GM18499 (cell line): ENCODE measurements at regions not wholly inside any gene's neighbourhood (a gene's known extent, or its start where the extent isn't known, plus 50 kb on each side); places are given as distances from the start of the nearest gene placed in this dataset.

Experiments
- ATAC-seq: cut with Tn5 transposase; IDR thresholded peaks from one replicate; pipeline ENCODE4 v1.9.1; 2021; ENCODE audit warnings: moderate number of reproducible peaks; ENCODE audit not compliant: insufficient read depth, unreplicated experiment

DNA sequence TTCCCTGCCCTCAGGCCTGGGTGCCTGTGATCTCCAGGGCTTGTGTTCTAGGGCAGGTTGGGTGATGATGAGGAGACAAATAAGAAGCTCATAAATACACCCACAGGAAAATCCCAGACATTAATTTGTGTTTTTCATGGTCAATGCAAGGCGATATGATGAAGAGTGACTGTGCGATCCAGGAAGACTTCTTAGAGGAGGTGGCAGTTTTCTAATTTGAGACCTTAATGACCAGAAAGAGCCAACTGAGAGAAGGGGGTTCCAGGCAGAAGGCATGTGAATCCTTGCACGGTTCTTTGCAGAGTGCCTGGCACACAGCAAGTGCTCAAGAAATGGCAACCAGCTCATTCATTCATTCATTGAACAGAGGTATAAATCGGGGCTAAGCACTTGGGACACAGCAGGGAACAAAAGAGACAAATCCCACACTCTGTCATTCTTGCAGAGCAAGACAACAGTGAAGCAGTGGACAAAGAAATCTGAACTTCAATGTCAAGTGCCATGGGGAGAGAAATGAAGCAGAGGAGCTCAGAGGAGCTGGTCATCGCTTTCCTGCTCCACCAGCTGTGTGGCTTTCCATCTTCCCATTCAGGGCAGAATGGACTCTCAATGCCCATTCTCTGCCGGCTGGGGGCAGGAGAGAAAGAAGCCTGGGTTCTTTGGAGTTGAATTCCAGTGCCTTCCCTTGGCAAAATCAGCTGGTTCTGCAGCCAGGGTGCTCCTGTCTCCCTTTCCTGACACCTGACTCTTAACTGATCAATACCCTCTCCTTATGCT, 128.3 kb downstream of the AACS start:
- ATAC-seq = no peak

DNA sequence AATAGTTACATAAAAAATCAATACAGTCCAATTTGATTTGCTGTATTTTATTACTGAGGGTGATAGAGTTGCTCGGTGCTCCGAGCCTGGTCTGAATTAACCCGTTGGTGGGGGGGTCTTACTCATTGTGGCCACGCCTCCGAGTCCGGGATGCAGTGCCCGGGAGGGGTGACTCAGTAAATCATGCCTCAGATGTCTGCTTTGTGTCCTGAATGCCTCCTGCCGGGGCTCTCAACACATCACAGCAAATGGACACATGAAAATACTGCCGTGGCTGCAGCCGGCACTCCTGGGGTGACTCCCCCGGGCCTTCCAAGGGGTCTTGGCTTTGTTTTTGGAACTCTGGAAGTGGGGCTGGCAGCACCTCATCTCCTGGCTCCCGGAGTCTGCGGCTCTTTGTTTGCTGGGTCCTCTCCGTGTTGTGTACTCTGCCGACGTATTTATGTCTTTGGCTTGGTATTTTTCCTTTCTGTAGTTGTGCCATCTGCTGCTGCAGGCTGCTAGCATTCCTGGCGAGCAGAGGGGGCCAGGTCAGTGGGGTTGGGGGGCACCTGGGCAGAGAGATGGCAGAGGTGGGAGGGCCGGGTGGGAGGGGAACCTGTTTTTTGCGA, 129.0 kb downstream of the AACS start:
- no peak for ATAC-seq

DNA sequence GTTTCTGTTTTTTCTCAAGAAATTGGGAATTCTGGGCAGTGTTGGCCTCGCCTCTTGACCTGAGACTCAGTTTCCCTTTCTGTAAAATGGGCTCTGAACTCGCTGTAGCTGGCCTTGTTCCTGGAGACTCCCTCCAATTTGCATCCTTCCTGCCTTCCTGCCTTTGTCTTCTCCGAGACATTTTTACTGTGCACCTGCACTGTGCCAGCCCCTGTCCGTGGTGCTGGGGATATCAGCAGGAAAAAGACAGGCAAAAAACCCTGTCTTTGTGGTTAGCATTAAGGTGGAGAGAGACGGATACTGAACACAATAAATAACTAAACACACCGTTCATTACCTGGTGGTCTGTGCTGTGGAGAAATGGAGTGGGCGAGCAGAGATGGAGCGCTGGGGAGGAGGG, 129.8 kb downstream of the AACS start:
- no peak for ATAC-seq

DNA sequence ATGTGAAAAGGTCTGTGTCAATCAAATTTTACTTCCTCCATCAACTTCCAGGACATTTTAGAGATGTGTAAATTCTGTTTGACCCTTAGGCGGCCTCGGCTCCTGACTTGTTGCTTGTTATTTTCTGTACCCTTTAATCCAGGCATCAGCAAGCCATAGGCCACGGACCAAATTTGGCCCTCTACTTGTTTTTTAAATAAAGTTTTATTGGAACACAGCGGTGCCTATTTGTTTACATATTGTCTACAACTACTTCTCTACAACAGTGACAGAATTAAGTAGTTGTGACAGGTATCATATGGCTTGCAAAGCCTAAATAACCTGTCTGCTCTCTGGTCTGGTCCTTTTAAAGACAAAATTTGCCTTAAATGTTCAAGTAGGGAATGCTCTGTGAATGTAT, 132.1 kb downstream of the AACS start:
- no peak for ATAC-seq

DNA sequence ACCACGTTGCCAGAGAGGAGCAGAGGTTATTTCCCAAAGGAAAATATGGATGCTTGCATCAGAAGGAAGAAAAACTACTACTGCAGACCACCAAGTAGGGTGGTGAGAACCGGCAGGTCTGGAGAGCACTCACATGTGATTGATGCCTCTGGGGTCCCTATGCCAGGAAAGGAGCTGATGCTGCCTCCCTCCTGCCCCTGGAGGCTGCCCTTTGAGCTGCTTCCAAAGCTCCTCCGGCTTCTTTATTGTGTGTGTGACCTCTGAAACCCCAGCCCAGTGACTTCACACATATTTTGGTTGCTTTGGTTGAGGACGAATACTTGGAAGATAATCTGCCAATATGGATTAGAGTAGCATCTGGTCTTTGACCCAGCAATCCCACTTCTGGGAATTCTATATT, 133.4 kb downstream of the AACS start:
- ATAC-seq = no peak

DNA sequence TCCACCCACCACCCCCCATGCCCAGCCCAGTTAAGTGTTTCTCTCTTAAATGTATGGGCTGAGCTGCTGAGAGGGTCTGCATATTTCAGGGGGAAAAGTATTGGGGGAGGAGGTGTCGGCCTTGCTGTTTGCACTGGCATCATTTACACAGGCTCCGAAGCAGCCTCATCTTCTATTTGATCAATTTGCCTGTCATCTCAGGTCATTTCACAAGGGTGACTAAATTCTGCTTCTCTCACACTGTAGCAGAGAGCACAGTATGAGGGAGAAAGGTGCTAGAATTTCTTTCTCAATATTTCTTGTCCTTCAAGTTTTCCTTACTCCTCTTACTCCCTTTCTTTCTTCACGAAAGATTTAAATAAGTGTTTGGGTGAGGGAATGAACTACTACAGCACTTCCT, 135.9 kb downstream of the AACS start:
- ATAC-seq = no peak

DNA sequence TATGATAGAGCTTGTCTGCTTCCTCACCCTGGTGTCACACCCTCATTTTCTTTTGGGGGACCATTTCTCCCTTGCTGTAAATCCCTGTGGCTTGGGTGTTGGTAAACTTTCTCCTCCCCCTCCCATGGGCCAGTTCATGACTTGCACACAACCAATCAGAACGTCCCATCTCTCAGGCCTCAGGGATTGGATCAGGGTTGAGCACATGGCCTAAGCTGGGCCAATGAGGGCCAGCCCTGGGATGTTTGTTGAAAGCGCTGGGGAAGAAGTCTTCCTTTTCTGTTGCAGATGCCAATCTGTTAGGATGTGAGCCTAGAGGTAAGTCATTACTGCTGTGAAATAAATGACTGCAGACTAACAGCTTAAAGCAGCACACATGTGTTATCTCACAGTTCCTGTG, 136.7 kb downstream of the AACS start:
- ATAC-seq = no peak

DNA sequence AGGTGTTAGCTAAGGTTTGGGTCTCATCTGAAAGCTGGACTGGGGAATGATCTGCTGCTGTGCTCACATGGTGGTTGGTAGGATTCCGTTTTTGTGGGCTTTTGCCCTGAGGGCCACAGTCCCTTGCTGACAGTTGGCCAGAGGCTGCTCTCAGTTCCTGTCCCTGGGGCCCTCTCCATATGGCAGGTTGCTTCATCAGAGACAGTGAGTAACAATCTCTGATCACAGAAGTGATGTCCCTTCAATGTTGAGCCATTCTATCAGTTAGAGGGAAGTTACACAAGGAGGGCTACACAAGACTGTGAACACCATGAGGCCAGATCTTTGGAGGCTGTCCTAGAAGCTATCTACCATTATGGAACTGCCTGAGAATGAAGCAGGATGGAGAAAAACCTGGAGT, 137.2 kb downstream of the AACS start:
- no peak for ATAC-seq

DNA sequence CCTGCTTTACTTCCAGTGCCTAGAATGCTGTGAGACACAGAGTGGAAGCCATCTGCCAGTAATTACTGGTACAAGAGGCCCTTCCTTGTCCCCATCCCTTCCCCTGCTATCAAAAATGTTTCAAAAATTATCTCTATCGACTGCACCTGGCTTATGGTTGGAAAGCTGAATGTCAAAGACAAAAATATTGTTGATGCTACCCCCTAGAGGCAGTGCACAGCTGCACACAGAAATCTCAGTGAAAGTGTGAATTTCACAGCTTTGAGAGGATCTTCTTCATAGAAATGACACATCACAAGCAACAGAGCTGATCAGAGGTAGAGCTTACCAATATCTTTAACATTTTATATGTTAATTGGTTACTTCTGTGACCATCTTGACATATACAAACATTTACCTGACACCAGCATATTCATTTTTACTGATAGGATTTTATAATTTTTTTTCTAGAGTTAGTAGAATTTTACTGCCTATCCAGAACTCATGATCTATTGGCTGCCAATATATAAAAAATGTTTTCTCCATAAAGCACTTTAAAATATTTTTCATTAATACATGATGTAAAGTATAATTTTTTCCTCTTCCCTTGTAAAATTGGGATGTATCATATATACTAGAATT, 138.0 kb downstream of the AACS start:
- no peak for ATAC-seq

DNA sequence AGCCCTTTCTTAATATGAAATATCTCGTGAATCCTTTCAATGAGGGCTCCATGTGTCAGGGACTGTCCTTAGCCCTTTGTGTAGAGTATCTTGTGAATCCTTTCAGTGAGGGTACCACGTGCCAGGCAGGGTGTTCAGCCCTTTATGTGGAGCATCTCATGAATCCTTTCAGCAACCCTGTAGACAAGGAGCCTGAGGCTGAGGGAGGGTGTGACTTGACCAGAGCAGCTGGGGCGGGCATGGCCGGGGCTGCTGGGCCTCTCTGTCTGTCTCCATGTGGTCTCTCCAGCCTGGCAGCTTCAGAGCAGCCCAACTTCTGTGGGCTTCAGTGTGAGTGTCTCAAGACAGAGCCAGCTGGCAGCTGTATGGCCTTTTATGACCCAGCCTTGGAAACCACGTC, 140.2 kb downstream of the AACS start:
- ATAC-seq = no peak

DNA sequence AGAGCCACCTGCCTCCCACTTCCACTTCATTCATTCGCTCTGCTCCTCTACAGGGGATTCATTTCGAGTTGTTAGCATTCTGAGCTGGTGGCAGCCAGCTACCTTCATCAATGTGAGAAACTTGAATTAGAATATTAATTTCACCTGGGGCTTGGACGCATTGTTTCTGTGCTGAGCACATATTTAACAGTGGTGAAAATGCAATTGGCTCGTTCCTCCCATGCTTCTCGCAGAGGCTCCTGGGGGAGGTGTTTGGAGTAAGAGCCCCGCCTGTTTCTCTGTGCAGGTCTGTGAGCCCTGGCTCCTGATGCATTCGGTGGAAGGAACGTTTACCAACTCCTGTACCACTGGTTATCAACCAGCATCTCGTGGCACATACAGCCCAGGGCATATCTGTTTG, 141.5 kb downstream of the AACS start:
- ATAC-seq = no peak

DNA sequence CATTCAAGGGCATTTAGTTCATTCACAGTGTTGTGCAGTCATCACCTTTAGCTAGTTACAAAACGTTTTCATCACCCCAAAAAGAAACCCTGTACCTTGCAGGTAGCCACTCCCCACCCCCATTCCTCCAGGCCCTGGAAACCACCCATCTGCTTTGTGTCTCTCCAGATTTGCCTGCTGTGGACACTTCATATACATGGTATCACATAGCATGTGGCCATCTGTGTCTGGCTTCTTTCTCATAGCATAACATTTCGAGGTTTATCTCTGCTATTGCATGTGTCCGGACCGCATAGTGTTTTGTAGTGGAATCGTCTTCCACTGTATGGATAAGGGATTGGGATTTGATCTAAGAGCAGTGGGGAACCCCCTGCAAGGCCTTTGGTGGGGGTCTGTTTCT, 143.1 kb downstream of the AACS start:
- no peak for ATAC-seq

DNA sequence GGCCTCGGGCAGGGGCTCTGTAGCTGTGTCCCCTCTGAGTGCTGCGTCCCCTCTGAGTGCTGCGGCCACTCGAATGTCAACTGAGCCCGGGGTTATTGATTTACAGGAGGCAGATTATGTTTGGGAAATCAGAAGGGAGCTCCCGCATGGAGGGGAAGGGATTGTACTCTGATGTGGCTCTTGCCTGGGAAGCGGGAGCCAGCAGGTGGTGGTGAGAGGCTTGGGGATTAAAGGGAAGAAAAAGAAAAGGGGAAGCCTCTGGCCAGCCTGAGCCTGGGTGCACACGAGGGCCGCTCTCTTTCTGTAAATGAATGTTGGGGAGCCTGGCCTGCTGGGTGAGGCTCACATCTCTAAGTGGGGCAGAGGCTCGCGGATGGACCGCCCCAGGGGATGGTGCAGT, 143.7 kb downstream of the AACS start:
- no peak for ATAC-seq

DNA sequence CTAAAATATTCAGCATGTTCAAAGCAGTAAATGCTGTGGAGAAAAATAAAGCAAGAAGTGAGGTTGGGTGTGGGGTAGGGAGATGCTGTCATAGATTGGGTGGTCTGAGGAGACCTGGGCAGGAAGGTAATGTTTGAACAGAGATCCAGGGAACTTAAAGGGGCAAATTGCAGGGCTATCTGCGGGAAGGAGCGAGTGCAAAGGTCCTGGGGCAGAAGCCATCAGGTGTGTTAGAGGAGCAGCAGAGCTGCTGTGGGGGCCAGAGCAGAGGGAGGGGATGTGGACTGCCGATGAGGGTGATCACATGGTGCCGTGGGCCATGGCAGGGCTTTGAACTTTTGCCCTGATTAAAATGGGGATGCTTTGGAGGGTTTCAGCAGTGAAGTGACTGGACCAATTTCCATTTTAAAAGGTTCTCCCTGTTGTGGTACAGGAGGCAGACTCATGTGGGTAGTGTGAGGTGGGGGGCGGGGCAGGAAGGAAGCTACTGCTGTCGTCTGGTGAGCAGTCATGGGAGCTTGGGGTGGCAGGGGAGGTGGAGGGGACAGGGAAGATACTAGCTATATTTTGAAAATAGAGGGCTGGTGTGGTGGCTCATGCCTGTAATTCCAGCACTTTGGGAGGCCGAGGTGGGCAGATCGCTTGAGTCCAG, 145.0 kb downstream of the AACS start:
- ATAC-seq = no peak

DNA sequence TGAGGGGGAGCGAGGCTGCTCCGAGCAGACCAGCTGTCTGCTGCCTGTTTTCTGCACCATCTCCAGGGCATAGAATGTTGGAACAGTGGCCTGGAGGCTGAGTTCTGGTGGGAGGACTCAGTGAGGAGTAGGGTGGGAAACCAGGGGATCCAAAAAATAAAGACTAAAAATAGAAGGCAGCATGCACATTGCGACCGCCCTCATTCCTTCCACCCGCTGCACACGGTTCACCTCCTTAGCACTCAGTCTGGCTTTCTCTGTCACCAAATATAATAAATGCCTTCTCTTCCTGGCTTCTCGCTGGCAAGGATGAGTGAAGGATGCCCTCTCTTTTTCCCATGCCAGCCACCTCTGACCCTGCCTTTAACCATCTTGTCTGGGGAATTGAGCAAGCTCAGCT, 146.2 kb downstream of the AACS start:
- no peak for ATAC-seq

DNA sequence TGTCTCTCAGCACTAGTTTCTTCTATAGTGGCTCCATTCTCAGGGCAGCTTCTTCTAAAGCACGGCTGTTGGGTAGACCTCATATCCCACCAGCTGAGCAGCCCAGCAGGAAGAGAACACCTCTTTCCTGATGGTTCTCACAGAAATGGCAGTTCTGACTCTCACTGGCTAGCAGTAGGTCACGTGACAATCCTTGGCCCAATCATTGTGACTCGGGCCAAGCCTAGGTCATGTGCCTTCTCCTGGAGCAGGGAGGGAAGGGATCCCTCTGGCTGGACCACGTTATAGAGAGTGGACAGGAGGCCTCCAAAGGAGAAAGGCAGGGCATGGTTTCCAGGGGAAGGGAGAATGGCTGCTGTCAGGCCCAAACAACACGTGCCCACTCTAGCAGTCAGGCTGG, 149.1 kb downstream of the AACS start:
- ATAC-seq = no peak

DNA sequence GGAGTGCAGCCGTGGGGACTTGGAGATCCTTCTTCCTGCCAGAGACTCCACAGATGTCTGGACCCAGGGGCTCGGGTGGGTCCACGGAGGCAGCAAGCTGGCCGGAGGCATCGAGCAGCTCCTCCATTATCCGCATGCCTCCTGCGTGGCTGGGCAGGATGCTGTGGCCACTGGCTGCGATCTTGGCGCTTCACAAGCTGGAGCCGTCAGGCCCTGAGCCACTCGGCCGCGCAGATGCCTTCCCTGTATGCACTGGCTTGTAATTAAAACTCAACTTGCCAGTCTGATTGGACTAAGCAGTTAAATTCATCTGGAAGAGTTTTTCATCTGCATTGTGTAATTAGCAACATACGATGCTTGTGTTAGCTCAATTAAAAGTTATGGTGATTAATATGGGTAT, 151.5 kb downstream of the AACS start:
- ATAC-seq = no peak

DNA sequence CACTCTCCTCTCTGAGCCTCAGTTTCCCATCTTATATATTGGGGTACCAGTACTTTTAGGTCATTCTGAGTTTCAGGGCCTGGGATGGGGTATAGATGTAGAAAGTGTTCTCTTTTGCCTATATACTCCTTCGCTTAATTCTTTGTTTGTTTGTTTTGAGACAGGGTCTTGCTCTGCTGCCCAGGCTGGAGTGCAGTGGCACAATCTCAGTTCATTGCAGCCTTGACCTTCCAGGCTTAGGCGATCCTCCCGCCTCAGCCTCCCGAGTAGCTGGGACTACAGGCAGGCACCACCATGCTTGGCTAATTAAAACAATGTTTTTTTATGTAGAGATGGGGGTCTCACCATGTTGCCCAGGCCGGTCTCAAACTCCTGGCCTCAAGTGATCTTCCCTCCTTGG, 152.1 kb downstream of the AACS start:
- no peak for ATAC-seq

DNA sequence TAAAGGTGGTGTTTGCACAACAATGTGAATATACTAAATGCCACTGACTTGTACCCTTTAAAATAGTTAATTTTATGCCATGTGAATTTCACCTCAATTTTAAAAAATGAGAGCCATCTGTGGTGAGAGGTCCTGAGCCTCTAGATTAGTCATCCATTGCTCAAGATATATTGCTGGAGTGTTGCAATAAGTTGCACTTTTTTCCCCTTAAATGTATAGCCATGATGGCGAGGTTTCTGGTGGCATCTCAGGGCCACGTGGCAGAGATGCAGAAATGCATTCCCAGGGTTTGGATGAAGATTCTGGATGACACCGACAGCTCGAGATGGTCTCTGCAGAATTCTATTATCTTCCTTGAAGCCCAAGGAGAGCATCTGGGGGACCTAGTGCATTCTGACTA, 153.7 kb downstream of the AACS start:
- ATAC-seq = no peak

DNA sequence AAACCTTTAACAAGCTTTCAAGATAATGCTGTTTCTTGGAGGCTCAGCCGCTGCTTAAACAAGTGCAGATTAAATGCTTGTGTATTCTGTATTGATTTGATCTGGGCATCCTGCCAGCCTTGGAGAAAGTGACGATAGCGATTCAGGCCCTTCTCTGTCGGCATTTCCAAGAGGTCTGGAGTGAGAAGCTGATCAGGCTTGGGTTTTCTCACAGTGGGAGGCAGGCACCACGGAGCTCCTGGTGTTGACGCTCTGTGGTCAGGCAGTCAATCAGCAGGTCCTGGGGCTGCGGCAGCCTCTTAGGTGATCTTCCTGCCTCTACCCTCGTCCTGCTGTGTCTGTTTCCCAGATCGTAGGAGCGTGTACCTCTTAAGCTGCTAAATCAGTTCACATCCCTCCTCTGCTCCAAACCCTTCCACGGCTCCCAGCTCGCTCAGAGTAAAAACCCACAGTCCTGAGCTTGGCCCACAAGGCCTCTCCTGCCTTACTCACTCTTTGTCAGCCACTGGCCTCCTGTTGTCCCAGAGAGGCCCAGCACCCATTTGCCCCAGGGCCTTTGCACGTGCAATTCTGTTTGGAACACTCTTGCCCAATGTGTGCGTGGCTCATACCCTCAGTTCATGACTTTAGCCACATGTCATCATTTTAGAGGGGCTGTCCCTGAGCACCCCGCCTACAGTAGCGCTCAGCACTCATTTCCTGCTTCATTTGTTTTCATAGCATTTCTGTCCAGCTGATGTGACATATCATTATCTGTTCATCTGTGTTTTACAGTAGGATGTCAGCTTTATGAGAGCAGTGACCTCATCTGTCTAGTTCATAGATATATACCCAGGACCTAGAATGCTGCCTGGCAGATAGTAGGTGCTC, 155.4 kb downstream of the AACS start:
- no peak for ATAC-seq
